IPS-NIHi7 (cell line): ENCODE measurements at regions not wholly inside any gene's neighbourhood (a gene's known extent, or its start where the extent isn't known, plus 50 kb on each side); places are given as distances from the start of the nearest gene placed in this dataset.

Experiments
- DNase-seq: peaks from one replicate; pipeline ENCODE4 v3.0.0; 2012; ENCODE audit warnings: mixed read lengths; ENCODE audit errors: extremely low spot score

- DNase-seq = no peak
Measured at GRCh38 chrX:57848857-57849256, 61.4 kb downstream of the ZXDA start.

- DNase-seq = no peak
Measured at GRCh38 chrX:57822818-57823217, 87.4 kb downstream of the ZXDA start.

- DNase-seq = no peak
Measured at GRCh38 chrX:57822398-57822797, 87.9 kb downstream of the ZXDA start.

GRCh38 chrX:57821703-57822387, 88.4 kb downstream of the ZXDA start:
- DNase-seq = peak; percentile 28

GRCh38 chrX:57817302-57817701, 93.0 kb downstream of the ZXDA start:
- no peak for DNase-seq

GRCh38 chrX:57772637-57773036, 92.6 kb upstream of the NLRP2B start:
- DNase-seq = no peak

GRCh38 chrX:57771689-57772088, 91.6 kb upstream of the NLRP2B start:
- no peak for DNase-seq

GRCh38 chrX:57752866-57753265, 72.8 kb upstream of the NLRP2B start:
- no peak for DNase-seq

GRCh38 chrX:57741107-57741506, 61.0 kb upstream of the NLRP2B start:
- no peak for DNase-seq

GRCh38 chrX:57737881-57738280, 57.8 kb upstream of the NLRP2B start:
- no peak for DNase-seq
